Thyroid gland (tissue), 4 donors: ENCODE measurements at regions not wholly inside any gene's neighbourhood (a gene's known extent, or its start where the extent isn't known, plus 50 kb on each side); places are given as distances from the start of the nearest gene placed in this dataset.

ENCODE experiments used
- POLR2A ChIP-seq, 2 donors: fragments of 450-650 bp; IDR thresholded peaks; one replicate each; pipeline ENCODE4 v1.6.1; 2017; ENCODE audit warnings: antibody characterized with exemption in 2 of 2, mild to moderate bottlenecking in 2 of 2, moderate library complexity in 1 of 2
- TF ChIP-seq, protein P1 (sequence below), 6 experiments: fragments of 200-600 bp in 3 of 6; fragments of 450-650 bp in 3 of 6; sonication (generic) in 3 of 6; IDR thresholded peaks; one replicate each; pipeline ENCODE4 v1.5.1; 2016 to 2019; ENCODE audit warnings: antibody characterized with exemption in 6 of 6, mild to moderate bottlenecking in 2 of 6, inconsistent platforms in 1 of 6, moderate library complexity in 1 of 6

- TF ChIP-seq, protein P1, sequence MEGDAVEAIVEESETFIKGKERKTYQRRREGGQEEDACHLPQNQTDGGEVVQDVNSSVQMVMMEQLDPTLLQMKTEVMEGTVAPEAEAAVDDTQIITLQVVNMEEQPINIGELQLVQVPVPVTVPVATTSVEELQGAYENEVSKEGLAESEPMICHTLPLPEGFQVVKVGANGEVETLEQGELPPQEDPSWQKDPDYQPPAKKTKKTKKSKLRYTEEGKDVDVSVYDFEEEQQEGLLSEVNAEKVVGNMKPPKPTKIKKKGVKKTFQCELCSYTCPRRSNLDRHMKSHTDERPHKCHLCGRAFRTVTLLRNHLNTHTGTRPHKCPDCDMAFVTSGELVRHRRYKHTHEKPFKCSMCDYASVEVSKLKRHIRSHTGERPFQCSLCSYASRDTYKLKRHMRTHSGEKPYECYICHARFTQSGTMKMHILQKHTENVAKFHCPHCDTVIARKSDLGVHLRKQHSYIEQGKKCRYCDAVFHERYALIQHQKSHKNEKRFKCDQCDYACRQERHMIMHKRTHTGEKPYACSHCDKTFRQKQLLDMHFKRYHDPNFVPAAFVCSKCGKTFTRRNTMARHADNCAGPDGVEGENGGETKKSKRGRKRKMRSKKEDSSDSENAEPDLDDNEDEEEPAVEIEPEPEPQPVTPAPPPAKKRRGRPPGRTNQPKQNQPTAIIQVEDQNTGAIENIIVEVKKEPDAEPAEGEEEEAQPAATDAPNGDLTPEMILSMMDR (IDR thresholded peaks at IDR 0.05), result no peak
- TF ChIP-seq POLR2A (IDR thresholded peaks at IDR 0.05), result no peak
Observed at GRCh38 chr10:35925493-35925892, 283.4 kb upstream of the FZD8 start.
